HG02884 (cell line): ENCODE measurements at regions not wholly inside any gene's neighbourhood (a gene's known extent, or its start where the extent isn't known, plus 50 kb on each side); places are given as distances from the start of the nearest gene placed in this dataset.

Experiments
- ATAC-seq: cut with Tn5 transposase; IDR thresholded peaks from one replicate; pipeline ENCODE4 v1.9.1; 2021; ENCODE audit warnings: mild to moderate bottlenecking, moderate library complexity; ENCODE audit not compliant: unreplicated experiment

GRCh38 chr11:109791337-109791736 is 301.9 kb upstream of the ZC3H12C start:
- no peak for ATAC-seq

GRCh38 chr11:109794501-109794900 is 298.7 kb upstream of the ZC3H12C start:
- no peak for ATAC-seq

GRCh38 chr11:109795234-109795633 is 298.0 kb upstream of the ZC3H12C start:
- no peak for ATAC-seq

DNA sequence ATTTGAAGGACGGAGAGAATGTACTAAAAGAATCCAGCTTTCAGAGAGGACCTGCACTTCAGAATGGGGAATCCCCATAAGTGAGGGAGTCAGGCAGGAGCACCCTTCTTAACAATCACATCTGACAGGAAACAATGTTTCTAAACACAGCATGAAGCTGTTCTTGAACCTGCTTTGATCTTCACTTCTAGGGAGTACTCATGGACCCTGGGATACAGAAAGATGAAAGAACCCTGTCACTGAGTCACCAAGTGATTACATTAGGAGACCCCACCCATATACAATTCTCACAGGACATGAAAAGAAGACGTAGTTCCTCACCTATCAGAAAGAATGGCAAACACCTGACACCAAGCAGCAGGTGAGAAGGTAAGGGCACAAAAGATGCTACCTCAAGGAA is 296.9 kb upstream of the ZC3H12C start:
- no peak for ATAC-seq

DNA sequence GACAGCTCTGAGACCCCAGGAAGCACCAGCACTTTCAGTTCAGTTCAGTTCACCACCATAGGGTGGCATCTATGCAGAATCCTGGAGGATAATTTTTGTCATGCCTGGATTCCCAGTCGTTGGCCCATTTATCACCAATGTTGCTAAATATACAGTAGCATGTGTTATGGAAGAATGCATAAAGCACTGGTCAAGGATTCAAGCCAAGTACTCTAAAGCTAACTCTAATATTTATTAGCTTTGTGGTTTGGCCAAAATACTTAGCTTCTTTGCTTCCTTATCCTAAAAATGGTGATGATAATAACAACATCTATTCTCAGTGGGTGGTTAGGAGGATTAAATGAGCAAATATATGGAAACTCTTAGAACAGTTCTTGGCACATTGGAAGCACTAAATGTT is 294.7 kb upstream of the ZC3H12C start:
- ATAC-seq: no peak

GRCh38 chr11:109799604-109800003 is 293.6 kb upstream of the ZC3H12C start:
- ATAC-seq: no peak

DNA sequence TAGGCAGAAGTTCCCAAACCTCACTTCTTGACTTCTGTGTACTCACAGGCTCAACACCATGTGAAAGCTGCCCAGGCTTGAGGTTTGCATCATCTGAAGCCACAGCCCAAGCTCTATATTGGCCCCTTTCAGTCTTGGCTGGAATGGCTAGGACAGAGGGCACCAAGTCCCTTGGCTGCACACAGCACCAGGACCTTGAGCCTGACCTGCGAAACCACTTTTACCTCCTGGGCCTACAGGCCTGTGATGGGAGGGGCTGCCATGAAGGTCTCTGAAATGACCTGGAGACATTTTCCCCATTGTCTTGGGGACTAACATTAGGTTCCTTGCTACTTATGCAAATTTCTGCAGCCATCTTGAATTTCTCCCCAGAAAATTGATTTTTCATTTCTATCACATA is 288.3 kb upstream of the ZC3H12C start:
- ATAC-seq: no peak

- ATAC-seq: no peak
Measured at GRCh38 chr11:109806205-109806604, 287.0 kb upstream of the ZC3H12C start.

DNA sequence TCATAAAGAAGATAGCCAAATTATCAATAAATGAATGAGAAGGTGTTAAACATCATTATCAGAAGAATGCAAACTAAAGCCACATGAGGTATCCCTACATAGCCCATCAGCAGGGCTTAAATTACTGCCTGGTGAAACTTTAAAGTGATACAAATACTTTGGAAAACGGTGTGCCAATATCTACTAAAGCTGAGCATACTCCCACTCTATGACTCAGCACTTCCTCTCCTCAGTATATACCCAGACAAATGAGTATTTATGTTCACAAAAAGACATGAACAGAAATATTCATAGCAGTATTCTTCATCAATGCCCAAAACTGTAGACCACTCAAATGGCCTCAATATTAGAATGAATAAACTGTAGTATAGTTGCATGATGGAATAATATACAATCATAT is 284.6 kb upstream of the ZC3H12C start:
- no peak for ATAC-seq

DNA sequence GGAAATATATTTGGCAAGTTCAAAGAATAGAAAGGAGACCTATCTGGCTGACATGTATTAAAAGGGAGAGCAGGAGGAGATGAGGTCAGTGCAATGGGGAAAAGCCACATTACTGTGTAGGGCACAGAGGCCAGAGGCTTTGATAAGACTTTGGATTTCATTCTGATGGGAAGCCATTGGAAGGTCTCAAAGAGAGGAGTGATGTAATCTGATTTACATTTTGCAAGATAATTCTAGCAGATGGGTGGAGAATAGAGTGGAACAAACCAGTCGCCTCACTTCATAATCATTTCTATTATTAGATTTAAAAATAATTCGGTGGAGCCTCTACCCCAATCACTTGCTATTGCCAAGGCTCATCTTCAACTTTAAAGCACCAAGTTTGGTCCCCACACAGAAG is 278.4 kb upstream of the ZC3H12C start:
- no peak for ATAC-seq

GRCh38 chr11:109815500-109816150 is 277.6 kb upstream of the ZC3H12C start:
- ATAC-seq: no peak

DNA sequence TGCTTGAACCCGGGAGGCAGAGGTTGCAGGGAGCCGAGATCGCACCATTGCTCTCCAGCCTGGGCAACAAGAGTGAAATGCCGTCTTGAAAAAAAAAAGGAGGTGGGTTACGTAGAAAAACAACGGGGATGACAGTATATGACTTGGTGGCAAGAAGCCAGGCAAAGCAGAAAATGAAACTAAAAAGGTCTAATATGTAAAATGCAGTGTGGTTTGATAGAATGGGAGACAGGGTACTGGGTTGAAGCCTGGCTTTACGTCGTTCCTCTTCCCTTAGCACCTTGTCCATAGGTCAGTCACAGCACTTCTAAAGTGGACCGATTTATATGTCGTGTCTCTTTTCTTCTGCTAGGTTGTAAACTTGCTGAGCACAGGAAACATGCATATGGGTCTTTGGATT is 274.9 kb upstream of the ZC3H12C start:
- ATAC-seq: no peak

- ATAC-seq: no peak
Measured at GRCh38 chr11:109819410-109819809, 273.8 kb upstream of the ZC3H12C start.

GRCh38 chr11:109821511-109821910 is 271.7 kb upstream of the ZC3H12C start:
- no peak for ATAC-seq

DNA sequence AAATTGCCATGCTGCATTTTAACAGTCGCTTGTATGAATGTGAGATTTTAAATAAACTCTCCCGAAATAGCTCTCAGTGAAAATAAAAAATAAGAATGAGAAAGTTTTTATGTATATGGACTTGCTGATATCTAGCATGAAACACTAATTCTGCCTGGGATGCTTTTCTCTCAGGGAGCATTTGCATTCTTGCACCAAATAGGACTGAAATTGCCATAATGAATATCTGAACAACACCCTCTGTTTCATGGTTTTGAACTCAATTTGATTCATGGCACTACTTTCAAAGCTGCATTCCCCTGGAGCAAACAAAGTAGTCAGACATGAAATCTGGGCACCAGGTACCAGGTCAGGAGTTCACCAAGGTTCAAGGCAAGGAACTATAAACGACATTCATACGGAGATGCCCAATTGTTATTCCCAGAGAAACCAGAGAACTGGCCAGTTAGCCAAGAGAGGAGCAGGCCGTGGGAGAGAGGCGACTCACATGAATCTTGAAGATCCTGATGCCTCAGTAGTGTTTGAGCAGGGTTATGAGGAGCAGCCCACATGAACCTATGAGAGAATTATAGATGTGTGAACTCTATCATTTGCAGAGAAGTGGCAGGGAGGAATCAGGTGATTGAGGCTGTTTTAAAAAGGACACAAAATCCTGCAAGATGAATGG is 270.6 kb upstream of the ZC3H12C start:
- no peak for ATAC-seq

- no peak for ATAC-seq
Measured at GRCh38 chr11:109828387-109828786, 264.8 kb upstream of the ZC3H12C start.

- no peak for ATAC-seq
Measured at GRCh38 chr11:109838026-109838425, 255.2 kb upstream of the ZC3H12C start.

GRCh38 chr11:109845437-109845836 is 247.8 kb upstream of the ZC3H12C start:
- no peak for ATAC-seq

DNA sequence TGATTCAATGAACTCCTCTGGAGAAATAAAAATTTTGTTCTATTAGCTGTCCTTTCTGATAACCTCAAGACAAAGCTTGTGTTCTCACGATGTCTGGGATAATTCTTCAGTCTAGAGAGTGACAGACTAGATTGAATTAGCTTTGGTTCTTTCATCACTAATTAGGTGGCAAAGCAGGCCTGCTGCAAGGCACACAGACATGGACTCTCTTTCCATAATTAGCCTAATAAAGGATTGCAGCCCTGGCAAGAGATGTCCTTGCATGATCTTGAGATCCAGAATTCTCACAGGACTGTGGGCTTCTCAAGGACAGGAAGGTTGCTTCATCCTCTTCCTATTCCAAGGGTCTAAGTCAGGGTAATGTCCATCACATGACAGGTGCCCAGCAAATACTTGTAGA is 245.6 kb upstream of the ZC3H12C start:
- no peak for ATAC-seq

GRCh38 chr11:109849051-109849450 is 244.1 kb upstream of the ZC3H12C start:
- ATAC-seq: no peak

DNA sequence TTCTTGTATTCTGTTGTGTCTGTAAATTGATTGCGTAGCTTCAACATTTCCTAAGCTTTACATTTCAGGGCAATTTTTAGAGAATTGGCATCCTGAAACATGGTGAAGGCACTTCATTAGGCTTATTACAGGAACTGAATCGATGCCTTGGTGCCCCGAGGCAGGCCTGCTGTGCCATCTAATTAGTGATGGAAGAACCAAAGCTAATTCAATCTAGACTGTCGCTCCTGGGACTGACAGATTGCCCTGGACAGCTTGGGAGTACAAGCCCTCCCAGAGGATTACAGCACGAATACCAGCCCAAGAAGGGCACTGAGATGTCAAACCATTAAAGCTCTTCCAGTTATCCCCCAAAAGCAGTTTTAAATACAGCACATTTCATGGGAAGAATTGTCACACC is 243.2 kb upstream of the ZC3H12C start:
- no peak for ATAC-seq

DNA sequence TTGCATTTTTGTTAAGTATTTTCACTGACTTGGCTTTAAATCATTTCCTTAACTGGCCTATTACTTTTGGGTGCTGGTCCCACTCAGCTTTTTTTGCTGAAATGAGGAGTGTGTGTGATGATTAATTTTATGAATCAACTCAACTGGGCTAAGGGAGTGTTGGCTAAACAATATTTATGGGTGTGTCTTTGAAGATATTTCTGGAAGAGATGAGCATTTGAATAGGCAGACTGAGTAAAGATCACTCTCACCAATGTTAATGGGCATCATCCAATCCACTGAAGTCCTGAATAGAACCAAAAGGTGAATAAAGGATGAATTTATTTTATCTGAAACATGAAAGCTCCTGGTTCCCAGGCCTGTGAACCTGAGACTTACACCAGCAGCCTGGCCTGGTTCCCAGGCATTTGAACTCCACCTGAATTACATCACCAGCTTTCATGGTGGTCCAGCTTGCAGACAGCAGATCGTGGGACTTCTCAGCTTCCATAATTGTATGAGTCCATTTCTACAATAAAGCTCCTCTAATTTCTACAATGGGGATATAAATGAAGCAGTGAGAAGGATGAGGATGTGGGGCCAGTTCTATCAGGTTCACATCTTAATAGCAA is 241.3 kb upstream of the ZC3H12C start:
- no peak for ATAC-seq
